VCaP (cell line): ENCODE measurements at regions not wholly inside any gene's neighbourhood (a gene's known extent, or its start where the extent isn't known, plus 50 kb on each side); places are given as distances from the start of the nearest gene placed in this dataset.

Experiments used
- H3K27ac ChIP-seq: fragments of 450-650 bp; 2 replicates; pipeline ENCODE4 v1.5.1; 2017
- TF ChIP-seq, protein P1 (sequence below): fragments of 450-650 bp; conservative IDR thresholded peaks from 2 replicates; pipeline ENCODE4 v1.5.1; 2017; ENCODE audit warnings: mild to moderate bottlenecking, moderate library complexity

DNA sequence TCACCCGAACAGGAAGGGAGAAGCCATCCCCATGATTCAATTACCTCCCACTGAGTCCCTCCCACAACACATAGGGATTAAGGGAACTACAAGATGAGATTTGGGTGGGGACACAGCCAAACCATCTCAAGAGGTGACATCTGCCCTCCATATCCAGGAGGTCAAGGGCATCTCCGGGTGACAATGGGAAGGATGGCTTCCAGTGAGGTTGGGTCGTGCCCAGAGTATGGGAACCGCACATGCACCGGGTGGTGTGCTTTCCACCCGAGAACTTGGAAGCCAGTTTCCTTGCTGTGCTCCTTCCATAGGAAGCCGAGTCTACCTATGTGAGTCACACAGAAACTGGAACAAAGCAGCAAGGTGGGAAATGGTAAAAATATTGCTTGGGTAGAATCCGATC, 216.9 kb upstream of the SALL3 start:
- H3K27ac ChIP-seq: no peak overlapping the region
- TF ChIP-seq, protein P1, sequence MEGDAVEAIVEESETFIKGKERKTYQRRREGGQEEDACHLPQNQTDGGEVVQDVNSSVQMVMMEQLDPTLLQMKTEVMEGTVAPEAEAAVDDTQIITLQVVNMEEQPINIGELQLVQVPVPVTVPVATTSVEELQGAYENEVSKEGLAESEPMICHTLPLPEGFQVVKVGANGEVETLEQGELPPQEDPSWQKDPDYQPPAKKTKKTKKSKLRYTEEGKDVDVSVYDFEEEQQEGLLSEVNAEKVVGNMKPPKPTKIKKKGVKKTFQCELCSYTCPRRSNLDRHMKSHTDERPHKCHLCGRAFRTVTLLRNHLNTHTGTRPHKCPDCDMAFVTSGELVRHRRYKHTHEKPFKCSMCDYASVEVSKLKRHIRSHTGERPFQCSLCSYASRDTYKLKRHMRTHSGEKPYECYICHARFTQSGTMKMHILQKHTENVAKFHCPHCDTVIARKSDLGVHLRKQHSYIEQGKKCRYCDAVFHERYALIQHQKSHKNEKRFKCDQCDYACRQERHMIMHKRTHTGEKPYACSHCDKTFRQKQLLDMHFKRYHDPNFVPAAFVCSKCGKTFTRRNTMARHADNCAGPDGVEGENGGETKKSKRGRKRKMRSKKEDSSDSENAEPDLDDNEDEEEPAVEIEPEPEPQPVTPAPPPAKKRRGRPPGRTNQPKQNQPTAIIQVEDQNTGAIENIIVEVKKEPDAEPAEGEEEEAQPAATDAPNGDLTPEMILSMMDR: no peak

- TF ChIP-seq, protein P1: no peak
- H3K27ac ChIP-seq: no peak overlapping the region
Measured at GRCh38 chr18:78764544-78764943, 215.1 kb upstream of the SALL3 start.

DNA sequence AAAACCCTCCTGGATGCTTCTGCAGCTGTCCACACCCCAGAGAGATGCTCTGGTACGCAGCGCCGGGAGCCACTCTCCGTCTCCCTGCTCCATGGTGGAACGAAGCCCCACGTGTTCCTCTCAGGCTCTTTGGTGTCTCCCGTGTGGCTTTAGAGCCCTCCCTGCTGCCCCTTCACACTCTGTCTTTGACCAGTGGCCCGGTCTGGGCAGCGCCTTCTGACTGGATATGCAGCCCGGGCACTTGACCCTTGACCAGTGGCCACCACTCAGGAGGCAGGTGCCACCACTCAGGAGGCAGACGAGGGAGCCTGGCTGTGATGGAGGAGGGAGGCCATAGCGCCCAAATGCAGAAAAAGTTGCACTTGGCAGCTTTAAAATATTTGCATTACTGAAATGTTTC, 214.5 kb upstream of the SALL3 start:
- TF ChIP-seq, protein P1: no peak
- no peak overlapping the region for H3K27ac ChIP-seq

- no peak overlapping the region for H3K27ac ChIP-seq
- TF ChIP-seq, protein P1: no peak
Measured at GRCh38 chr18:78765637-78766281, 213.9 kb upstream of the SALL3 start.

DNA sequence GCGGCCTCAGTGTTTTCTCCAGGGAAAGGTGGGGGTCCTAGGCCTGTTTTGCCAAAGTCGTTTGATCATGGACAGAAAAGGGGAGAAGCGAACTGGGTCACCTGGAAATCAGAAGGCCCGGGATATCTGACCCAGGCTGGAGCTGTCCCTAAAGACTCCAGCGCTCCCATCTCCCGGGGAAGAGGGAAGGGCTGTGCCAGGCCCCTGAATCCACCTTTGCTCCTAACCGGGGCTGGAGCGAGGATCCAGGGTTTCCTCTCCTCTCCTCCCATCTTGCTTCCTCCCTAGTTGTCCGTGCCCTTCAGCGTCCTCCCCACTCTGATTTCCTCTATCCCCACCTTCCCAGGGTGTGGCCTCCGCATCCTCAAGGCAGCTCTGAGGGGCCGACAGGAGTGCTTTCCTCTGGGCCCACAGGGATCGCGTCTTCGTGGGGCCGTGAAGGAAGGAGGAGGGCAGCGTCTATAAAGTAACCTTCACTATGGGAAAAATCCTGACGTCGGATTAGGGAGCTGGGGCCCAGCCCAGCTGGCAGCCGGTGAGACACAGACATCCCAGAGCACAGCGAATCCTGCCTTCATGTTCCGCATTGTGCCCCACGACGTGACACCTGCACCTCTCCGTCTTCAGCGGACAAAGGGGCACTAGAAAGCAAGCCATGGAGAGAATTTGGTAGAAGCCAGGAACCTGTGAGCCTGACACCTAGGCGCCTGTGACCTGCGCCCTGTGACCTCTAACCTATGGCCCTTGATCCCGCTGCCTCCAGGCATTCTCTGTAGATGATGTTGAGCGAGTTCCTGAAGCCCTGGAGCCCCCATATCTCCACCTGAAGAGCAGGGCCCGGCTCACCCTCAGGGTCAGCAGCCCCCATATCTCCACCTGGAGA, 212.7 kb upstream of the SALL3 start:
- peak overlapping the region; percentile 93 for H3K27ac ChIP-seq
- TF ChIP-seq, protein P1: no peak

DNA sequence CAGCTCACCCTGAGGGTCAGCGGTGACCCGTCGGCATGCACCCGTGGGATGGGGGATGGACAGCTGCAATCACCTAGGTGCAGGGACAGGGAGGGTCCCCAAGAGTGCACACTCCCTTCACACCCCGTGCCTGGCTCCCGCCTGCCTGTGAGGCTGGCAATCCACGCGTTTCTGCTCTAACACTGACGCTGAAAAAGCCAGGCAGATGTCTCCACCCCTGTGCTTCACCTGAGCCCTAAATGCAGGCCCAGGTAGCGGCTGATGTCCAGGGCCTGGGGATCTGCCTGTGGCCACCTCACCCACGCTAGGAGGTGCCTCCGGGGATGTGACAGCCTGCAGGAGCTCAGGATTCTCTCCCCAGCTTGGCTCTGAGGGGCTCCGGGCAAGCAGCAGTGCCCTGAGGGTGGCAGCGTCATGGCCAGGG, 212.0 kb upstream of the SALL3 start:
- TF ChIP-seq, protein P1: no peak
- H3K27ac ChIP-seq: peak overlapping the region; percentile 93

DNA sequence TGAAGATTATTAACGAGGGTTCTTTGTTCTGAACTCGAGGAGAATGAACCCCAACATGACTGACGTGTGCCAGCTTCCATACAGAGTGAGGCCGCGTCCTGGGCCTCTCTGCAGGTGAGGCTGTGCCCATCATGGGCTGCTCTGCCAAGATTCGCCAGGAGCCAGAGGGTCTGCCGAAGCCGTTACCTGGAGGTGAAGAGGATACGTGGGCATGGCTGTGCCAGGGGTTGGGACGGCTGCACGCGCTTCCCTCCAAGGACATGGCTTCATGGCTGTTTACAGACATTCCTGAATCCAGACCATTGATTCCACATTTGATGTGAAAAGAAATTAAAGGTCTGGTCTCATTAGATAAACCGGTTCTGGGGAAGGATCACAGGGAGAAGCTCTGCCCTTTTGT, 211.4 kb upstream of the SALL3 start:
- TF ChIP-seq, protein P1: no peak
- H3K27ac ChIP-seq: peak overlapping the region; percentile 93
